HG02884 (cell line): ENCODE measurements at regions not wholly inside any gene's neighbourhood (a gene's known extent, or its start where the extent isn't known, plus 50 kb on each side); places are given as distances from the start of the nearest gene placed in this dataset.

ENCODE experiments used
- ATAC-seq: cut with Tn5 transposase; IDR thresholded peaks from one replicate; pipeline ENCODE4 v1.9.1; 2021; ENCODE audit warnings: mild to moderate bottlenecking, moderate library complexity; ENCODE audit not compliant: unreplicated experiment

GRCh38 chr14:98949481-98950135, 322.4 kb downstream of the BCL11B start:
- no peak for ATAC-seq

GRCh38 chr14:98950353-98950895, 321.6 kb downstream of the BCL11B start:
- ATAC-seq: no peak

DNA sequence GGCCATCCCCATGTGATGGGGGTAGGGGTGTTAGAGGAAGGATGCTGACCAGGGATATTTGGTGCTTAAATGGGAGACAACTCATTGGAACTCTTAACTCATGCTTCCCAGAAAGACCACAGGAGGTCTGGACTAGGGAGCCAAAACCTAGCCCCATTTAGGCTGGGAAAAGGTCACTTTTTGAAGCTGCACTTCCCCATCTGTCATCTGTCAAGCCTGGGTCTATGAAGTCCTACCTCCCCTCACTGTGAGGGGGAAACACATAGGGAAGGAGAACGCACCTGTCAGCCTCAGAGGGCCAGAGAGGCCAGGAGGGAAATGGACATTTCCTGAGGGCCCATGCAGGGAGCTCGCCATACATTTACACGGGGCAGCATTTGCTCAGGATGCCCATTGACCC, 321.0 kb downstream of the BCL11B start:
- ATAC-seq: no peak

DNA sequence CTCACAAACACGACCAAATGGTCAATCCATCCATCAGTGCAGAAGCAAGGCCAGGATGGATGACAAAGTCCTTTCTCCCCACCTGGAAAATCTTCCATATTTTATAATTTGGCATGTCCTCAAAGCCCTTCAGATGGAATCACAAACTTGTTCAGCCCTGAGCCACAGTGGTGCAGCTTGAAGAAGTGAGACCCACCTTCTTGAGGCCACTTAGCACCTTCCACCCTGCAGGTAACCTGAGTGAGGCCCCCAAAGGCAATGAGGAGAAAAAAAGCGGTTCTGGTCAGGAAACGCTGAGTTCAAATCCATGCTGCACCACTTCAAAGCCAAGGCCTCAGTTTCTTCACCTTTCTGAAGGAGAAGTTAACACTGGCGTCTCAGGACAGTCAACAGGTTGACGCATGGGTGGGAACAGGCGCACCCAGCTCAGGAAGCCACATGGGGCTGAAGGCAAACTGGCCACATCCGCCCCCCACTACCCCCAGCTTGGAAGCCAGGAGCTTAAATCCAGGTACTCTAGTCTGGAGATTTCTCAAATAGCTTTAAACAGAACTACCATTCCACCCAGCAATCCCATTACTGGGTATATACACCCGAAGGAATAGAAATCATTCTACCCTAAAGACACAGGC, 320.4 kb downstream of the BCL11B start:
- no peak for ATAC-seq

- no peak for ATAC-seq
These were observed 319.2 kb downstream of the BCL11B start for GRCh38 chr14:98952593-98953350.

DNA sequence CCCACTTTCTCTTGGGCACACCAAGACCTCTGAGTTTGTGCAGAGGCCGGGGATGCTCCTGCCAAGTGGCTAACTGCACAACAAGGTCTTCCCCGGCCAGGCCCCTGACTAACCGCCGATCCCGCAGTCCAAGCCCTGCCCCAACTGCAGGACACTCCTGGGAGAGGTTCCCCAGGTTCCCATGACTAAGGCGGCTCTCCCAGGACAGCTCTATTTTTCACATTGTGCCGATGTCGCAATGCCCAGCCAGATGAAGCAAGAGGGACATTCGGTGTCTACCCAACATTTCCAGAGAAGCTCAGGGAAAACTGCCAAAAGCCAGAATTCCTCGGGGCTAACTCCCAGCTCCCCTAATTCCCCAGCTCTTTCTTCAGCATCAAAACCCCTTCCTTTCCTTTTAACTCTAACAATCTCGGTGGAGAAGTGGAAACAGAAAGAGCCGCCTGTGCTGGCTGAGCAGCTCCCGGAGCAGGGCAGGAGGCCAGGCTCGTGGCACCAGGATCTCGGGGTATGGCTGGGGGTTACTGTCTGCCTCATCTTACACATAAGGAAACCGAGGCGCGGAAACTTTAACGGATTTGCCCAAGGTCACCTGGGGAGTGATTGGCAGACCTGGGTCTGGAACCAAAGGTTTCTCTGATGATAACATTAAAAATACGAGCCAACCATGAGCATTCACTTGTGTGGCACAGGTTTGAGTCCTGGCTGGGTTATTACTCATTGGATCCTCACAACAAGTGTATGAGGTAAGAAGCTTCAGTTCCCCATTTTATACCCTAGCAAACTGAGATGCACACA, 318.2 kb downstream of the BCL11B start:
- no peak for ATAC-seq

DNA sequence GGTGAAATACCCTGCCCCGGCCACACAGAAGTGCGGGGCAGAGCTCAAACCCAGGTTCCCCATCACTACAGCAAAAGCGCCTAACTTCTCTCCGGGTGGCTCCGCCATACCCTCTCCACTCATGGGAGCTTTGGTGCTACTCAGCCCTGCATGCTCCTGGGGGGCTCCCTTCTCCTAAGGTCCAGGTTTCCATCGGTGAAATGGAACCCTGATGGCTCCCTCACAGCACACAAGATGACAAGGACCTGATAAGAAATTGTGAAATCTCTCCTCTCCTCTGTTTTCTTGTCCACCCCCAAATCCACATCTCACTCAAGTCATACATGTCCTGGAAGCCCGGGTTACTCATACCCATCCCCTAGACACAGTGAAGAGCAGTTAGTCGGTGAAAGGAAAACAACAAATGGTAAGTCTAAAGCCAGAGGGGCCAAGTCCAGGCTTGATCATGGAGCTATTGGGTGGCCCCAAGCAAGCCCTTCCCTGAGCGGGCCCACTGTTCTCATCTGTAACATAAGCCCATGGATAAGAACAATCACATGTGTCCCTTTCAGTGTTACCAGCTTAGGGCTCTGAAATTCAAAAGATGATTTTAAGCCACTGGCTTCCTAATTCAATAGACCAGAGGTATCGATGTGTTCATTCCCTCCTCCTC, 317.5 kb downstream of the BCL11B start:
- ATAC-seq: no peak

DNA sequence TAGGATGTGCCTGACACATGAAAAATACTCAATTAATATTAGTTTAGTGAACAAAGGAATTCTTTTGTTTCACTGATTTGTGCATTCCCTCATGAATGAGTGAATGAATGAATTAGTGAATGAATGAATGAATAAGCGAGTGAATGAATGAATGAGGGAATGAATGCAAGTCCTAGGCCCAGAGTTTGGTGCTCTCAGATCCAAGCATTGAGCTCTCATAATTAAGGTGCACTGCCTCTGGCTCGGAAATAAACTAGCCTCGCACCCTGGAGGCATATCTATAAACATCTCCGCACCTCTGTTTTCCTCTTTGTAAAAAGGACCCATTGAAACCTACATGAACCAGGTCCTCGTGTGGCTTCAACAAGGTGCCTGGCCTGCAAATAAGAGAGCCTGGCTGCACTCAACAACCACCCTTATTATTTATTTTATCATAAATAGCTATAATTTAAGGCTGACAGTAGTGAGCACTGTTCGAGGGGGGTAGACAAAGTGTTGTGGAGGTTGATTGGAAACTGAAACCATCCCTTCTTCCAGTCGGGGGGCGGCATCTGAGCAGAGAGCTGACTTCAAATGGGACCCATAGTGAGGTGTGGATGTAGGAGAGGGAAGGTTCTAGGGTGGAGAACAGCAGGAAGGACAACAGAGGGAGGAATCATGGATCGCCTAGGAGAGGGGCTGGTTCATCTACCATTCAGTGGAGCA, 316.8 kb downstream of the BCL11B start:
- no peak for ATAC-seq

GRCh38 chr14:98955741-98956070, 316.3 kb downstream of the BCL11B start:
- ATAC-seq: no peak

- no peak for ATAC-seq
These were observed 315.8 kb downstream of the BCL11B start for GRCh38 chr14:98956181-98956580.

DNA sequence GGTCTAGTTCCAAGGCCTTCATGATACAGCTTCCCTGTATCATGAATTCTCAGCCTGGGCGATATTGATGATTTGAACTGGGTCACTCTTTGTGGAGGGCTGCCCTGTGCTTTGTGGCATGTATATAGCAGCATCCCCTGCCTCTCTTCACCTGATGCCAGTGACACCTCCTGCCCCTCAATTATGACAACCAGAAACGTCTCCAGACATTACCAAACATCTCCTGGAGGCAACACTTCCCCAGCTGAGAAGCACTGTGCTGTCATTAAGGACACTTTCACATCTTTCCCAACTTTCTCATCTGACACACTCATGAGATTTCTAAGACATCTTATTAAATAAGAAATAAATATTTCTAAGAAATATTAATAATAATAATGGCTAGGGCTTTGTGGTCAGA, 315.3 kb downstream of the BCL11B start:
- ATAC-seq: no peak

GRCh38 chr14:98957211-98958047, 314.6 kb downstream of the BCL11B start:
- ATAC-seq: no peak

- ATAC-seq: no peak
These were observed 313.9 kb downstream of the BCL11B start for GRCh38 chr14:98958048-98958631.

- ATAC-seq: no peak
These were observed 313.4 kb downstream of the BCL11B start for GRCh38 chr14:98958632-98959031.

DNA sequence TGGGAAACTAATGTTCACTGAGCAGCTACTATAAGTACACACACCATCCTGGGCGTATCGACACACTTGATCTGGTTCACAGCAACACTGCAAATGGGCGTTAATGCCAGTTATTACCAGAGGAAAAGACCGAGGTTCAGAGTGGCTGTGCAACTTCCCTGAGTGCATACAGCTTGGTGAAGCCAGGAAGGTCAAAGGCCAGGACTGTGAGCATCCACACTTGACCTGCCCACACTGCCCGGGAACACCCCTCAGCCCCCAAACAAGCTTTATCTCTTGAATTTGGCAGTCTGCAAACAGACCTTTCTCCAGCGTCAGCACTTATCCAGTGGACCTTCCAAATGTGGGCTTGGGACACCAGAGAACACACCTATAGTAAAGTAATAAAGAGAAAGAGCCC, 312.6 kb downstream of the BCL11B start:
- no peak for ATAC-seq

DNA sequence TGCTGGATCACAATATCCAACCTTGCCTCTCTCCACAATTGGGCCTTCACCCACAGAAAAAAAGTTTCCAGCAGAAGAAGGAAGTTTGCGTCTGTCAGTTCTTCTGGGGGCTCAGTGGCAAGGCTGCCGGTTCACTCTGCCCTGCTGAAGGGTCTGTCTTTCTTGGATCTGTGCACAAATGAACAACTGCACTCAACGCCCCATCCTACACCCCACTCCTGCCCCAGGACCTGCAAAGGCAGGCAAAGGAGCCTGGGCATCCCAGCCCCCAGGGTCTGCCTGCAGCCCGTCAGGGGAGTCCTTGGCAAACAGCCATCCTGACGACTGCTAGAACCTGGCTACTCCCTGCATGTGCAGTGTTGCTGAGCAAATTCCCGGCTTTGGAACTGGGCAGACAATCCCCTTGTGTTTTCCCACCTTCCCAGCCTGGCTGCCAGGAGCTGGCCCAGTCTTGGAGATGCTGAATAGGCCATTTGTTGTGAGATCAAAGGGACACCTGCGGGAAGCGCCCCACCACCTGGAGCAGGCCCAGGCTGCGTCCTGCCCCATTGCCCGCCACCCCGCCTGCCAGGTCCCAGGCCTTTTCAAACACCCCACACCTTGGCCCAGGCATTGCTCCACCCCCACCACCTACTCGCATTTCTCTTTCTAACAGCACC, 311.9 kb downstream of the BCL11B start:
- ATAC-seq: no peak

DNA sequence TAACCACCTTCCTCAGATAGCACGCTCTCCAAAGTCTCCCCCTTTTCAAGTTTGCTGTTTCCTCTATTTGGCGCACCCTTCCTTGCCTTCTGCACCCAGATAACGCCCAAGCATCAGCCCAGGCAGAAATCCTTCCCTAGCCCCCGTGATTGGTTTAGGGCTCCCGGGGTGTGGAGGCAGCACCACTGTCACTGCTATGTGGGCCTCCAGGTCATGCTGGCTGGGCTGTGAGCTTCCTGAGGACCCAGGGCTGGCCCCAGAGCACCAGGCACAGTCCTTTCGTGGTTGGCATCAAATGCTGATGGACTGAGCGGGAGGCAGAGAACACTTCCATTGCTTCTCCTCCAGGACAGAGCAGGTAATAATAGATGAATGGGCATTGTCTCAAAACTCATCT, 311.4 kb downstream of the BCL11B start:
- no peak for ATAC-seq

DNA sequence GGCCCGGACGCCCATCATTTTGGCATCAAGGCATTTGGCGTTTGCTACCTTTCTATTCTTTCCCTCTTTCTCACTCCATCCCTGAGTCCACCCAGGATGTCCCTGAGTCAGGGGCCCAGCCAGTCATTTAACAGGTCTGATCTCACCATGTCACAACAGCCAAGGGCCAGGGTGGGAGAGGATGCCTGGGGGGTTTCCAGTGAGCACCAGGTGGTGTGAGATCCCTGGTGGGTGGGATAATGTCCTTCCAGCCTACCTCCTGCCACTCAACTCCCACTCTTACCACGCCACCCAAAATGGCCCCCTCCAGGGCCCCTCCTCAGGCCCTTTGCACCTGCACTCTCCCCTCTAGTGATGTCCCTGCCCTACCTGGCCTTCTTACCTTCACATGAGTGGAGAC, 310.8 kb downstream of the BCL11B start:
- no peak for ATAC-seq
